Common myeloid progenitor, CD34-positive (primary cell): ENCODE measurements at regions not wholly inside any gene's neighbourhood (a gene's known extent, or its start where the extent isn't known, plus 50 kb on each side); places are given as distances from the start of the nearest gene placed in this dataset.

Experiments used
- CTCF ChIA-PET: fragments of 350-600 bp; sonication (Branson Sonifier 250); formaldehyde crosslinking; loops from one replicate; lab custom pipeline; 2021; ENCODE audit warnings: antibody characterized with exemption; lab: Charles Lee
- POLR2A ChIA-PET: fragments of 350-600 bp; sonication (Branson Sonifier 250); formaldehyde crosslinking; loops from one replicate; lab custom pipeline; 2021; ENCODE audit warnings: antibody characterized with exemption; lab: Charles Lee
- DNase-seq, 3 donors: peaks; one replicate each; pipeline versions ENCODE4 v3.0.0 to v3.0.0-alpha.2; 2013
- H3K27ac ChIP-seq, 2 experiments: 1 replicate in 1 of 2; 2 replicates in 1 of 2; pipeline ENCODE4 v1.7.0; 2013; ENCODE audit warnings: inconsistent platforms in 2 of 2, low read length in 2 of 2, mild to moderate bottlenecking in 2 of 2, low read depth in 1 of 2, moderate library complexity in 1 of 2; ENCODE audit not compliant: severe bottlenecking in 2 of 2, insufficient read depth in 1 of 2, poor library complexity in 1 of 2
- H3K27me3 ChIP-seq, 5 experiments: replicated peaks in 2 of 5; 1 replicate in 3 of 5; 2 replicates in 2 of 5; pipeline versions ENCODE4 v1.6.1 to v1.7.0; 2013; ENCODE audit warnings: low read length in 4 of 5, mild to moderate bottlenecking in 2 of 5, moderate library complexity in 2 of 5, inconsistent platforms in 1 of 5; ENCODE audit not compliant: insufficient read depth in 5 of 5, control insufficient read depth in 4 of 5
- H3K36me3 ChIP-seq, 4 experiments: 1 replicate in 2 of 4; 2 replicates in 2 of 4; pipeline versions ENCODE4 v1.6.1 to v1.7.0; 2013; ENCODE audit warnings: low read length in 3 of 4, control low read depth in 1 of 4, mild to moderate bottlenecking in 1 of 4; ENCODE audit not compliant: control insufficient read depth in 4 of 4, insufficient read depth in 4 of 4
- H3K4me1 ChIP-seq, 4 experiments: 1 replicate in 3 of 4; 2 replicates in 1 of 4; pipeline versions ENCODE4 v1.6.1 to v1.7.1; 2013; ENCODE audit warnings: low read length in 3 of 4, mild to moderate bottlenecking in 3 of 4, control low read depth in 1 of 4, inconsistent platforms in 1 of 4, moderate library complexity in 1 of 4; ENCODE audit not compliant: control insufficient read depth in 4 of 4, insufficient read depth in 4 of 4; ENCODE audit errors: control extremely low read depth in 1 of 4
- H3K4me3 ChIP-seq, 7 experiments: 1 replicate in 4 of 7; 2 replicates in 3 of 7; pipeline versions ENCODE4 v1.5.1 to v1.7.0; 2013; ENCODE audit warnings: mild to moderate bottlenecking in 7 of 7, low read length in 6 of 7, moderate library complexity in 6 of 7, inconsistent platforms in 2 of 7, low read depth in 2 of 7, control low read depth in 1 of 7; ENCODE audit not compliant: insufficient read depth in 4 of 7, control insufficient read depth in 1 of 7; ENCODE audit errors: extremely low read depth in 1 of 7
- H3K9me3 ChIP-seq, 5 experiments: 1 replicate in 4 of 5; 2 replicates in 1 of 5; pipeline versions ENCODE4 v1.6.1 to v1.7.1; 2013; ENCODE audit warnings: low read length in 4 of 5, mild to moderate bottlenecking in 2 of 5, inconsistent platforms in 1 of 5, low read depth in 1 of 5, moderate library complexity in 1 of 5; ENCODE audit not compliant: control insufficient read depth in 4 of 5, insufficient read depth in 2 of 5; ENCODE audit errors: control extremely low read depth in 1 of 5
- WGBS: methylation state at CpG from one replicate; pipeline ENCODE4 v1.1.5; 2013; ENCODE audit not compliant: insufficient coverage; 5-methylcytosine and 5-hydroxymethylcytosine counted together

- ChIA-PET CTCF (interaction anchor here (0.7 kb wide), 1 partner anchor 12 kb away, joined by 3 read pairs; no protein-coding TSS in a partner anchor), POLR2A (no interaction called here)
- H3K36me3 ChIP-seq = no peaks in the 10 kb centered on the region
- no peaks in the 10 kb centered on the region for H3K4me1 ChIP-seq
- no peaks in the 10 kb centered on the region for H3K9me3 ChIP-seq
- no peak overlapping the region for H3K4me3 ChIP-seq
- DNase-seq = no peak
- WGBS = 96% methylated on average over 2 of the region's 4 CpGs
- H3K27ac ChIP-seq = no peak overlapping the region
- no peaks in the 10 kb centered on the region for H3K27me3 ChIP-seq
These were observed 318.1 kb downstream of the CDC5L start for GRCh38 chr6:44705596-44705995.

GRCh38 chr6:44706011-44706410 is 318.5 kb downstream of the CDC5L start:
- H3K27me3 ChIP-seq = no peaks in the 10 kb centered on the region
- ChIA-PET CTCF (interaction anchor here (0.7 kb wide), 1 partner anchor 13 kb away, joined by 3 read pairs; no protein-coding TSS in a partner anchor), POLR2A (no interaction called here)
- H3K36me3 ChIP-seq = no peaks in the 10 kb centered on the region
- H3K27ac ChIP-seq = no peak overlapping the region
- no peaks in the 10 kb centered on the region for H3K9me3 ChIP-seq
- H3K4me3 ChIP-seq = no peak overlapping the region
- DNase-seq = no peak
- WGBS = 91% methylated on average over 5 of the region's 5 CpGs
- H3K4me1 ChIP-seq = no peaks in the 10 kb centered on the region

GRCh38 chr6:44708208-44708607 is 320.7 kb downstream of the CDC5L start:
- no peaks in the 10 kb centered on the region for H3K4me1 ChIP-seq
- no peak overlapping the region for H3K27ac ChIP-seq
- H3K36me3 ChIP-seq = no peaks in the 10 kb centered on the region
- no peak overlapping the region for H3K4me3 ChIP-seq
- WGBS = 90% methylated on average over 2 of the region's 5 CpGs
- ChIA-PET CTCF (no interaction called here), POLR2A (no interaction called here)
- DNase-seq = no peak
- H3K9me3 ChIP-seq = no peaks in the 10 kb centered on the region
- H3K27me3 ChIP-seq = no peaks in the 10 kb centered on the region

- H3K9me3 ChIP-seq = no peaks in the 10 kb centered on the region
- POLR2A ChIA-PET = no interaction called here
- H3K4me3 ChIP-seq = no peak overlapping the region
- H3K27me3 ChIP-seq = no peaks in the 10 kb centered on the region
- WGBS = 91% methylated on average over 5 of the region's 6 CpGs
- no peaks in the 10 kb centered on the region for H3K36me3 ChIP-seq
- no peak overlapping the region for H3K27ac ChIP-seq
- no peaks in the 10 kb centered on the region for H3K4me1 ChIP-seq
- CTCF ChIA-PET = no interaction called here
- DNase-seq = peak in 2 of 3 donors; percentile 48 to 69
These were observed 325.0 kb downstream of the CDC5L start for GRCh38 chr6:44712353-44713111.

GRCh38 chr6:44715188-44715587 is 327.7 kb downstream of the CDC5L start:
- H3K36me3 ChIP-seq = no peaks in the 10 kb centered on the region
- no peak overlapping the region for H3K27ac ChIP-seq
- no peak overlapping the region for H3K4me3 ChIP-seq
- ChIA-PET CTCF (no interaction called here), POLR2A (no interaction called here)
- no peak for DNase-seq
- no peaks in the 10 kb centered on the region for H3K9me3 ChIP-seq
- no peaks in the 10 kb centered on the region for H3K27me3 ChIP-seq
- 94% methylated on average over 5 of the region's 9 CpGs for WGBS
- no peaks in the 10 kb centered on the region for H3K4me1 ChIP-seq

GRCh38 chr6:44715925-44716324 is 328.4 kb downstream of the CDC5L start:
- no peak for DNase-seq
- Histone ChIP-seq H3K27ac (no peak overlapping the region), H3K27me3 (no peaks in the 10 kb centered on the region), H3K9me3 (no peaks in the 10 kb centered on the region), H3K4me1 (no peaks in the 10 kb centered on the region), H3K36me3 (no peaks in the 10 kb centered on the region), H3K4me3 (no peak overlapping the region)
- CTCF ChIA-PET = interaction anchor here (1.0 kb wide), 1 partner anchor 11 kb away, joined by 5 read pairs; no protein-coding TSS in a partner anchor
- 98% methylated on average over 6 of the region's 6 CpGs for WGBS
- POLR2A ChIA-PET = no interaction called here

GRCh38 chr6:44717431-44717830 is 329.9 kb downstream of the CDC5L start:
- Histone ChIP-seq H3K4me3 (no peak overlapping the region), H3K36me3 (no peaks in the 10 kb centered on the region), H3K4me1 (no peaks in the 10 kb centered on the region), H3K9me3 (no peaks in the 10 kb centered on the region), H3K27ac (no peak overlapping the region), H3K27me3 (no peaks in the 10 kb centered on the region)
- ChIA-PET CTCF (no interaction called here), POLR2A (no interaction called here)
- no peak for DNase-seq
- WGBS = 100% methylated on average over 1 of the region's 2 CpGs
